ENCODE measurements at regions not wholly inside any gene's neighbourhood (a gene's known extent, or its start where the extent isn't known, plus 50 kb on each side); places are given as distances from the start of the nearest gene placed in this dataset.

DNA sequence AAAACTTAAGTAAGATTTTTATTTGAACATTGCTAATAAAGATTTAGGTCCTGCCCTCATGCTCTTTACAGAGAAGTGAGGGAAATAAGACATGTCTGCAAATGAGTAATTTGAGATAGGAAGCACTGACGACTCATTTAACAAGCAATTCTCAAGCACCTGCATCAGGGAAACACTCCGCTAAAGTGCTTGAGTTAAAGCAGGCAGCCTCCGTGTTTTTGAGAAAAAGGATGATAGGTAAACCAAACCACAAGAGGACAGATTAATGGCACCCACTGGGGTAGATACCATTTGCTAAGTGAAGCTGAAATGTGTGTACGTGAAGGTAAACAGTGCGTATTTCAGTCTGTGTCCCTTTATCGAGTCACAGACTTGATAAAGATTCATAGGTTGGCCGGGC, 184.6 kb upstream of the CARD18 start:
- no peak for DNase-seq (ENCODE audit: extremely low read depth, low read depth)
- H3K4me3 ChIP-seq (replicated peaks; ENCODE audit: low read depth, low read length): no peak overlapping the region
- TF ChIP-seq, protein P1, sequence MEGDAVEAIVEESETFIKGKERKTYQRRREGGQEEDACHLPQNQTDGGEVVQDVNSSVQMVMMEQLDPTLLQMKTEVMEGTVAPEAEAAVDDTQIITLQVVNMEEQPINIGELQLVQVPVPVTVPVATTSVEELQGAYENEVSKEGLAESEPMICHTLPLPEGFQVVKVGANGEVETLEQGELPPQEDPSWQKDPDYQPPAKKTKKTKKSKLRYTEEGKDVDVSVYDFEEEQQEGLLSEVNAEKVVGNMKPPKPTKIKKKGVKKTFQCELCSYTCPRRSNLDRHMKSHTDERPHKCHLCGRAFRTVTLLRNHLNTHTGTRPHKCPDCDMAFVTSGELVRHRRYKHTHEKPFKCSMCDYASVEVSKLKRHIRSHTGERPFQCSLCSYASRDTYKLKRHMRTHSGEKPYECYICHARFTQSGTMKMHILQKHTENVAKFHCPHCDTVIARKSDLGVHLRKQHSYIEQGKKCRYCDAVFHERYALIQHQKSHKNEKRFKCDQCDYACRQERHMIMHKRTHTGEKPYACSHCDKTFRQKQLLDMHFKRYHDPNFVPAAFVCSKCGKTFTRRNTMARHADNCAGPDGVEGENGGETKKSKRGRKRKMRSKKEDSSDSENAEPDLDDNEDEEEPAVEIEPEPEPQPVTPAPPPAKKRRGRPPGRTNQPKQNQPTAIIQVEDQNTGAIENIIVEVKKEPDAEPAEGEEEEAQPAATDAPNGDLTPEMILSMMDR (IDR thresholded peaks at IDR 0.05; ENCODE audit: low read depth, low read length, missing control alignments): no peak

DNA sequence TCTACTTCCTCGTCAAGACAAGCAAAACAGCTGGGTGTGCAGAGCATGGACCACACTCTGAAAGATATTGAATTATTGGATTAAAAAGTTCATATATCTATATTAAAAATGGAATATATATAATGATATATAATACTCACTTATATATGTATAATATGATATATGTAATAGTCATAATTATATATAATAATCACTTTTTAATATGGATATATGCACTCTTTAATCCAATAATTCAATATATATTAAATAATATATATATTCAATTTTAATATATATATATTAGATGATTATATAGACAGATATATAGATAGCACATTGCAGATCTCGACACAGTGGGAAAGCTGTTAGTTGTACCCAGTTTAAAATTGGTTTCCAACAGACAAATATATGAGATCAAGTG, 182.1 kb upstream of the CARD18 start:
- DNase-seq (ENCODE audit: extremely low read depth, low read depth): no peak
- H3K4me3 ChIP-seq (replicated peaks; ENCODE audit: low read depth, low read length): no peak overlapping the region

DNA sequence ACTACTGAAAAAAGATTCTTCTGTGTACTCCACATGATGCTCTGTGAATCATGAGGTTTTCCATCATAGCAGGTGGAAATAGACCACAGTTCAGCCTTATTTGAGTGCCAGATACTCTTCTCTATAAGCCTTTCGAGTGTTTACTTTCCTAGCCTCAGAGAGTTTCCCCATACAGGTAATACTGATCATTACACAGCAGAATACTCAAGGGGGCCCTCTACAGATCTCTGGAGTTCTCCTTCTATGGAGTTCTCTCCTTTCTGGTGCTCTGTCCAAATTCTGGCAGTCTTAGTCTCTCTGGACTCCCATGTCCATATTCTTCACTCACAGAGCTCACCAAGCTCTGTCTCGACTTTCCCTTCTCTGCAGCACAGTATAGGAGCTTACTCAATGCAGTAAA, 175.7 kb upstream of the CARD18 start:
- DNase-seq (ENCODE audit: extremely low read depth, low read depth): no peak
- H3K4me3 ChIP-seq (replicated peaks; ENCODE audit: low read depth, low read length): no peak overlapping the region
- TF ChIP-seq, protein P1 (IDR thresholded peaks at IDR 0.05; ENCODE audit: low read depth, low read length, missing control alignments): no peak

More for the DNA sequence above, 182.1 kb upstream of the CARD18 start:
- TF ChIP-seq, protein P1 (IDR thresholded peaks at IDR 0.05; ENCODE audit: low read depth, low read length, missing control alignments): no peak

DNA sequence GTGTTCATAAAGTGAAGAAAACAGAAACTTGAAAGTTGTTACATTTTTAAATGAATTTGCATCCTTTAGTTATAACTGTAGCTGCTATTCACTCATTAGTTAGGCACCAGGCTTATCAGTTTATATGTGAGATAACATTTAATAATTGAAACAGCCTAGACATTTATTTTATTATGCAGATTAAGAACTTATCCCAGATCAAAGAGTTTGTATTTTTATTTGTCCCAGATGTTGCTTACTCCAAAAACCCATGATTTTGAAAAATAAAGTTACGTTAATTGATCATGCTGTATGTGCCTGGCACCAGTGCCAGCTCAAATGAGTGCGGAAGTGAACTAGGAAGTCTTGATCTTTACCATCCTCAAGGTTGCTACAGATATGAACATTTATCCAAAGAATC, 172.7 kb upstream of the CARD18 start:
- H3K4me3 ChIP-seq (replicated peaks; ENCODE audit: low read depth, low read length): no peak overlapping the region
- TF ChIP-seq, protein P1 (IDR thresholded peaks at IDR 0.05; ENCODE audit: low read depth, low read length, missing control alignments): no peak
- no peak for DNase-seq (ENCODE audit: extremely low read depth, low read depth)

DNA sequence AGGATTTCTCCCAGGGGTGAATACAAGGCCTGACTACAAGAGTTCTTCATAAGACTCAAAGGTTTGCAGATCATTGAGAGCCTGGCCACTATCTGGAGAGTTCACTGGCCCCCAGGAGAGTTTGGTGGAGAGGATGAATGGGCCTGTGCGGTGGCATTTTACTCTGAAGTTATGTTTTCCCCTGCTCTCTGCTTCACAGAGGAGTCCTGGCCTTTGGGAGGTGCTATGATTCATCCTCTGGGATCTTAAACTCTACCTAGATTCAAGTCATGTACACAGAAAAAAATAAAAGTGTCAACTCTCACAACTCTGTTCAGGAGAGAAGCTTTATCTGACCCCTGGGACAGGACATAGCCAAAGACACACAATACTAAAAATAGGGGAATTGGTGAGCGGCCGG, 159.1 kb upstream of the CARD18 start:
- DNase-seq (ENCODE audit: extremely low read depth, low read depth): no peak
- TF ChIP-seq, protein P1 (IDR thresholded peaks at IDR 0.05; ENCODE audit: low read depth, low read length, missing control alignments): no peak
- H3K4me3 ChIP-seq (replicated peaks; ENCODE audit: low read depth, low read length): no peak overlapping the region

DNA sequence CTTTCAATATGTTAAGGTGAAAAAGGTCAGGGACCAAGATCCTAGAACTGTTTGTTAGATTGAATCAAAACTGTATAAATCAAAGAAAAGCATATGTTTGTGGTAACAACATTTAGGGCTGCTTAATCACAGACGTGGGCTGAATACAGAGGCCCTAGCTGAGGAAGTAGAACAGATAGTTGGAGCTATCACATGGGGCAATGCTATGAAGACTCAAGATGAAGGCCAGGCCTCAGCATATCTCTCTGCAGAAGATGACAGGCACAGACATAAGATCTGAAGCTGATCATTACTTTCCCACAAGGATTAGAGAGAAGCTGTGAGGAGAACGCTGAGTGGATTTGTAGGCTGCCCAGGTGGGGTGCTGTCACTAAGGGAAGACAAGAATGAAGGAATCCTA, 158.6 kb upstream of the CARD18 start:
- TF ChIP-seq, protein P1 (IDR thresholded peaks at IDR 0.05; ENCODE audit: low read depth, low read length, missing control alignments): no peak
- no peak overlapping the region for H3K4me3 ChIP-seq (replicated peaks; ENCODE audit: low read depth, low read length)
- no peak for DNase-seq (ENCODE audit: extremely low read depth, low read depth)

DNA sequence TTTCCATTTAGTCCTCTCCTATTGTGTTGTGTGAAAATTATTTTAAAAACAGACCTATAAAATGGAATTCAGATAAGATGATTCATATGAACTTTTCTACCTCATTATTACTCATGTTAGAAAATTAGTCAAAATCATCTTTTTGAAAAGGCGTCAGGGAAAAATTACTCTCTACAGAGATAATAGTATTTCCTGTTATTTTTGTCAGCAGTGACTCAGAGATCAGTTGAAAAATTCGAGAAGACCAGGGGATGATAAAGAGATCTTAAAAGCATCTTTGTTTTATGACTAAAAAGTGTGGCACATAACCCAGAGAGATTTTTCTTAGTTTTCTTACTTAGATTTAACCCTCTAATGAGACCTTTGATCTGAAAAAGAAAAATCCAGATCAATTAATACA, 157.9 kb upstream of the CARD18 start:
- H3K4me3 ChIP-seq (replicated peaks; ENCODE audit: low read depth, low read length): no peak overlapping the region
- peak; percentile 2 for DNase-seq (ENCODE audit: extremely low read depth, low read depth)
- TF ChIP-seq, protein P1 (IDR thresholded peaks at IDR 0.05; ENCODE audit: low read depth, low read length, missing control alignments): no peak

Measured in HFF-Myc (cell line).